ENCODE measurements at regions not wholly inside any gene's neighbourhood (a gene's known extent, or its start where the extent isn't known, plus 50 kb on each side); places are given as distances from the start of the nearest gene placed in this dataset.

DNA sequence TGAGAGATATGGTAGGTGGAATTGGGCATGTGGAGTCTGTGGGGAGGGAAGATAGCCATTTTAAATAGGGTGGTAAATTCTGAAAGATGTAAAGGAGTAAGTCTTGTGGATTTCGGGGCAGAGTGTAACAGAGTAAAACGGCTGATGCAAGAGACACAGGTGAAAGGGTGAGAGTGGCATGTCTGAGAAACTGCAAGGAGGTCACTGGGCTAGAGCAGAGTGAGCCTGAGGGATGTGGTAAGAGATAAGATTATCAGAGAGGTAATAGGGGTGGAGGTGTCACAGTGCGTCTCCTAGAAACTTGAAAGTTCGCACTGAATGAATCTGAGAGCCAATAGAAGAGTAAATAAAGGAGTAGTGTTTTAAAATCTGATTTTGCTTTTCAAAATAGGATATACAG, 308.1 kb downstream of the EPM2A start:
- TF ChIP-seq, protein P1, sequence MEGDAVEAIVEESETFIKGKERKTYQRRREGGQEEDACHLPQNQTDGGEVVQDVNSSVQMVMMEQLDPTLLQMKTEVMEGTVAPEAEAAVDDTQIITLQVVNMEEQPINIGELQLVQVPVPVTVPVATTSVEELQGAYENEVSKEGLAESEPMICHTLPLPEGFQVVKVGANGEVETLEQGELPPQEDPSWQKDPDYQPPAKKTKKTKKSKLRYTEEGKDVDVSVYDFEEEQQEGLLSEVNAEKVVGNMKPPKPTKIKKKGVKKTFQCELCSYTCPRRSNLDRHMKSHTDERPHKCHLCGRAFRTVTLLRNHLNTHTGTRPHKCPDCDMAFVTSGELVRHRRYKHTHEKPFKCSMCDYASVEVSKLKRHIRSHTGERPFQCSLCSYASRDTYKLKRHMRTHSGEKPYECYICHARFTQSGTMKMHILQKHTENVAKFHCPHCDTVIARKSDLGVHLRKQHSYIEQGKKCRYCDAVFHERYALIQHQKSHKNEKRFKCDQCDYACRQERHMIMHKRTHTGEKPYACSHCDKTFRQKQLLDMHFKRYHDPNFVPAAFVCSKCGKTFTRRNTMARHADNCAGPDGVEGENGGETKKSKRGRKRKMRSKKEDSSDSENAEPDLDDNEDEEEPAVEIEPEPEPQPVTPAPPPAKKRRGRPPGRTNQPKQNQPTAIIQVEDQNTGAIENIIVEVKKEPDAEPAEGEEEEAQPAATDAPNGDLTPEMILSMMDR (IDR thresholded peaks at IDR 0.05; ENCODE audit: low read depth, low read length, poor library complexity, severe bottlenecking) = no peak
- no peak for TF ChIP-seq EZH2phosphoT487 (IDR thresholded peaks at IDR 0.05; ENCODE audit: borderline replicate concordance, low read length)
